M059J (cell line): ENCODE measurements at regions not wholly inside any gene's neighbourhood (a gene's known extent, or its start where the extent isn't known, plus 50 kb on each side); places are given as distances from the start of the nearest gene placed in this dataset.

ENCODE experiments used
- DNase-seq: peaks from one replicate; pipeline ENCODE4 v3.0.0-alpha.2; 2012; ENCODE audit warnings: low read depth

DNA sequence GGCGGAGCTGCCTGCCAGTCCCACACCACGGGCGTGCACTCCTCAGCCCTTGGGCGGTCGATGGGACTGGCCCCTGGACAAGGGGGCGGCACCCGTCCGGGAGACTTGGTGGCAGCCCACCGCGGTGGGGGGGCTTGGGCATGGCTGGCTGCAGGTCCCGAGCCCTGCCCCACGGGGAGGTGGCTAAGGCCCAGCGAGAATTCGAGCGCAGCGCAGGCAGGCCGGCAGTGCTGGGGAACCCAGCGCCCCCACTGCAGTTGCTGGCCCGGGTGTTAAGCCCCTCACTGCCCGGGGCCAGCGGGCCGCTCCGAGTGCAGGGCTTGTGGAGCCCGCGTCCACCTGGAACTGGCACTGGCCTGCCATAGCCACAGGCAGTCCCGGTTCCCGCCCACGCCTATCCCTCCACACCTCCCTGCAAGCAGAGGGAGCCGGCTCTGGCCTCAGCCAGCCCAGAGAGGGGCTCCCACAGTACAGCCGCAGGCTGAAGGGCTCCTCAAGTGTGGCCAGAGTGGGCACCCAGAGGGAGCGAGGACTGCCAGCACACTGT, 742.9 kb upstream of the DDX18 start:
- no peak for DNase-seq

DNA sequence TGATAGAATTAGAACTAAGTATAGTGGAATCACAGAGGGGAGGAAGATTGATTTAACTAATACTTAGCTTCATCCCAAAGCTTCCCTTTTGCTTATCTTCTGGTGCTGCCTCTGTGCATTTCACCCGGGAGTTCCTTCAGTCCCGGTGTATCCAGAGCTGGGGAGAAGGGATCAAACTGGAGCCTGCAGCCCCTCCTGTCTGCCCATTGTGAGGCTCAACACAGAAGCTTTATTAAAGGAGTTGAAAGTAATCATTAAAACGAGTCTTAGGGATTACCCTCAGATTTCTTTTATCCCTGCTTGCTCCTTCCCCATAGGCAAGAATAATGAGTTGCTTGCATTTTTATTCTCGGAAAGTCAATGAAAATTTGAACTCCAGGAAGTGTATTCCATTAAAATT, 739.7 kb upstream of the DDX18 start:
- no peak for DNase-seq

DNA sequence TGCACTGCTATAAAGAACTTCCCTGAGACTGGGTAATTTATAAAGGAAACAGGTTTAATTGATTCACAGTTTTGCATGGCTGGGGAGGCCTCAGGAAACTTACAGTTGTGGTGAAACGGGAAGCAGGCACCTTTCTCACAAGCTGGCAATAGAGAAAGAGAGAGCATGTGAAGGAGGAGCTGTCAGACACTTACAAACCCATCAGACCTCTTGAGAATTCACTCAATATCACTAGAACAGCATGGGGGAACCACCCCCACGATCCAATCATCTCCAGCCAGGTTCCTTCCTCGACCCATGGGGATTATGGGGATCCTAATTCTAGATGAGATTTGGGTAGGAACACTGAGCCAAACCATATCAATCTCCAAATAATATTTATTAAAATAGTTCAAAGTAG, 729.2 kb upstream of the DDX18 start:
- DNase-seq = no peak

DNA sequence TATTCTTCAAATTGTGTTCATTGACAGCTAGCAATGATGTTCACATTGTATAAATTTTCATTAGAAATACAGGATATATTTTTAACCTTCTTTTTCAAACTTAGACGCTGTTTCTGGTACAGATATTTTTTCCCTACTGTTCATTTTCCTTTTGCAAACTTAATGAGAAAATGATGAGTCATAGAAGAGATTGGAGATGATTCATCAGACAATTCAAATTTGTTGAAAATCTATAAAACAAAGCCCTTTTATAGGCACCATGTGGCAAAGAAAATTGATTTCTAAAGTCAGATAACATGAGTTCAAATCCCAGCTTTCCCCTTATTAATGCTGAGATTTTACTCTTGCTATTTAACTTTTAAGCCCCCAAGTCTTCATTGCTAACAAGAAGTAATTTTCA, 728.8 kb upstream of the DDX18 start:
- DNase-seq = no peak

DNA sequence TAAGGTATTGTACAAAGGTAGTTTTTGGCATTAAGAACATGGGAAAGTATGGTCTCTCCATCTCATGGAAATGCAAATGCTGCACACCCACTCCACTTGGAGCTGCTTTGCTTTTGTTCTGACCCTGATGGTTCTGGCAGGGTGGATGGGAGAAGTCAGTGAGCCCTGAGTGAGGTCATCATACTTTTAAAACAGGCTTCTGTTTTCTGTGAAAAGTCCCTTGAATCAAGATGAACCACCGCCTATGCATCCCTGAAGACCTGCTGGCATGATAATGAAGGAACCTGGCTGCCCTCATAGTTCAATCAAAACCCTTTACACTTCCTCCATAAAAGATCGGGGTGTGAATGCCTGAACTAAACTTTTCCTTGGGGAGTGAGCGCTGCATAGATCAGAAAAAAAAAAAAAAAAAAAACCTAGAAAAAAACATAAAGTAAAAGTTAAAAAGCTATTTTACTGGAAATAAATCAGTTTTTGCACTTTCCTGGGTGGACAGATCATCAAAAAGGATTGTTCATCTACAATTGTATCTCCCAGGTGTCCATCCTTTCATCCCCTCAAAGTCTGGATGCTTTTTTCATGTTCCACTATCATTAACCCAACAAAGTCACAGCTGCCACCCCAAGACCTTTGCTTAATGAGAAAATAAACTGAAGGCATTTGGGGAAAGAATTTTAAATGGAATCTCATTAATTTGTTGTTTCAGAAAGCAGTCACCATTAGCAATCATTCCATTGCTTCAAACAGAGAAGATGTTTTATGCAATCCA, 728.1 kb upstream of the DDX18 start:
- no peak for DNase-seq

DNA sequence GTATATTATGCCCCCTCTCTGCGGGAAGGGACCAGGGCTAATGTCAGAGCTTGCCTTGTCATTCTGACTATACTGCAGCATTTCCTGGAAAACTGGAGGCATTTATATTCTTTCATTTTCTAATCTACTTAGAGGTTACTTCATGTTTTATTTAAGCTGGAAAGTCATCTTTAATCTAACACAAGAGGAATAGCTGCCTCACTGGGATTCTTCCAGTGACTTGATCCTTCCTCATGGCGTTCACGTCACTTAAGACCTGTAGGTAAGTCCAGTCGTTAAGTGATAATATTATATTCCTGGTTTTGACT, 727.6 kb upstream of the DDX18 start:
- DNase-seq = no peak

DNA sequence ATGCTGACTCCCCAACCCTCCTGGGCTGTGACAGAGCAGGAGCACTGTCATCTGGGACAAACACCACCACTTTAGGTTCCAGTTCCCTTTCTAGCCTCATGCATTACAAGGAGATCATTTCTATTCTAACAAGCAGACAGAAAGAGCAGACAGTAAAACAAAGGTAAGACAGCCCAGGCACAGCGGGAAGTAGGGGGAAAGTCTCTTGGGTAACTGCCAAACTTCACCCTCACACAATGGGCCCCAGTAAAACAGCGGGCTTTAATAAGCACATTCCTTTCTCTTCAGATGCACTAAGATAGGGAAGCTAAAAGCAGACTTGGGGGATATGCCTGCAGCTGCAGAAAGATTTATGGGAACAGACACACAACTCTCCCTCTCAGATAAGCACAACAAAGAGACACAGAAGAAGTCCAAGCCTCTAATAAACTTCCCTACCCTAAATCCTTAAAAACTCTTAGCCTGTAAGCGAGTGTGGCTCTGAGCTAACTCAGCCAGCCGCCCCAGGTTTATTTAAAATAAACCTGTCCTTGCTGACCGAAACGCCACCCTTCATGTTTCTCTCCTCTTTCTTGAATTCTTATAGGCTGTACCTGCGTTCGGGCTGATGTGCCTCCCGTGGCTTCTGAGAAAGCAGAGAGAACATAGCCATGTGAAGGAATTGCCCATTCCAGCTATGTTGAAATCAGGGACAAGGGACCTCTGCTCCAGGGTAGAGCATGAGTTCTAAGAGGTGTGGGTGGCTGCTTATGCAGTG, 726.8 kb upstream of the DDX18 start:
- DNase-seq = no peak

DNA sequence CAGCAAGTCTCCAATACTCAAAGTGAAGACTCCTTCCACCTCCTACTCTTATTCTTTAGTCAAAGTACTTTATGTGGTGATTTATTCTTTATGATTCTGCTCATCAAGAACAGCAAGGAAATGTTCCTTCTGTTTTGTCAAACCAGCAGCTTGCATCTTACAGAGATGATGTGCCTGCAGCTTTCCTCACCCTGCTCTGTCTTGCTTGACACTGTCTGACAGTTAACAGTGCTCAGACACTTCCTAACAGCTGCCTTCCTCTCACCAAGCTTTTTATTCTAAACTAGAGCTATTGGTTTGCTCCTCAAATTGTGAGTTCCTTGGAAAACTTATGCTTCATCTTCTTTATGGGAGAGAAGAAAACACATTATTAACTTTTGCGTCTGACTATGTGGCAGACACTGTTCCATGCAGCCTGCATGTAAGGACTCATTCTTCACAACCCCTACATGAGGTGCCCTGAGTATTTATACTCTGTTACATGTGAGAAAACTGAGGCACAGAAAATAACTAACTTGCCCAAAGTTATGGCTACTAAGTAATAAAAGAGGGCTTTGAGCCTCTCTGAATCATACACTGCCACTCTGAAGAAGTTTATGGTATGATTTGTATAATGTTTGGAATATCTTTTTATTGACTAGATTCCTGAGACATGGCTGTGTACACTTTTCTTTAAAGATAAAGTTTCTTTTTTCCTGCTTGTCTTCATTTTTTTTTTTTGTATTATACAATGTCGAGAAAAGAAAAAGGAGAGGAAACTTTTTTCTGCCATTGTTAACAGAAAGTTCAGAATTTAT, 723.3 kb upstream of the DDX18 start:
- no peak for DNase-seq

DNA sequence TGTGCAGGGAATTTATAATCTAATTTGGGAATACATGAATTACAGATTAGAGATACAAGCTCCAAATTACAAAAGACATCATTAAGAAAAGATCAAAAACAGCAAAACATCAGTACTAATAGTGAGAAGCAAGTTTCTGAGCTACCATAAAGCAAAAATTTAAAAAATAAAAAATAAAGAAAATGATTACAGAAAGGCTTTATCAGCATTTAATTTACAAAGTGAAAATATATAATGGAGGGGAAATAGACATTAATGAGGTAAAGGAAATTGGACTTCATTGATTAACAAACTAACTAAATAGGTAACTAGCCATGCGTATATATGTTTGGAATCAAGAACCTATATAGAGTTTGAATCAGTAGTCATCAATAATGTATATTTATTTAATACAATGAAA, 712.9 kb upstream of the DDX18 start:
- DNase-seq = no peak

DNA sequence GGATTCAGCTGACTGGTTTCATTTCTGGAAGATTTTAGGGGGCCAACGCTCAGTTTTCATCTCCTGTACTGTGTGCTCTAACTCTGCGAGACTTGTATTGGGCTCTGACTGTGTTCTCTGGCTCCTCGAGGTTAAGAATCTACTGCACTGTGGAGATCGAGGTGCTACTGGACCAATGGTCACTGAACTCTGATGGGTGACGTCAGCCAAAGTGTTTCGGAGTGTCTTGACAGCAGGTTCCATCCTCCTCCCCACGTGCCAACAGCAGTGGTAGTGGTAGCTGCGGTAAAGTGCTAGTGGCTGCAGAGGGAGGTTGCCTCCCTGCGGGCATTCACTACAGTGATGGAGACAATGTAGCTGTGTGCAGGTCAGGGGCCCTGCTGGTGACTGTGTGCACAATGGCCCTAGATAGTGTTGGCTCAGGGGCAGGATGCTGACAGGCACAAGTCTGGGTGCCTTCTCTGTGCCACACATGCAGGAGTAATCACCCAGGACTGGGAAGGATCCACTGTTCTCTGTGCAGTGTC, 705.7 kb upstream of the DDX18 start:
- no peak for DNase-seq

DNA sequence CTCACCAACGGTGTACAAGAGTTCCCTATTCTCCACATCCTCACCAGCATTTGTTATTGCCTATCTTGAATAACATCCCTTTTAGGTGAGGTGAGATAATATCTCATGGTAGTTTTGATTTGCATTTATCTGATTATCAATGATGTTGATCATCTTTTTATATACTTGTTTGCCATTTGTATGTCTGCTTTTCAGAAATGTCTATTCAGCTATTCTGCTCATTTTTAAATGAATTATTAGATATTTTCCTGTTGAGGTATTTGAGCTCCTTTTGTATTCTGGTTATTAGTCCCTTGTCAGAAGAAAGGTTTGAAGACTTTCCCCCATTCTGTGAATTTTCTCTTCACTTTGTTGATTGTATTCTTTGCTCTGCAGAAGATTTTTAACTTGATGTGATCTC, 695.5 kb upstream of the DDX18 start:
- no peak for DNase-seq

DNA sequence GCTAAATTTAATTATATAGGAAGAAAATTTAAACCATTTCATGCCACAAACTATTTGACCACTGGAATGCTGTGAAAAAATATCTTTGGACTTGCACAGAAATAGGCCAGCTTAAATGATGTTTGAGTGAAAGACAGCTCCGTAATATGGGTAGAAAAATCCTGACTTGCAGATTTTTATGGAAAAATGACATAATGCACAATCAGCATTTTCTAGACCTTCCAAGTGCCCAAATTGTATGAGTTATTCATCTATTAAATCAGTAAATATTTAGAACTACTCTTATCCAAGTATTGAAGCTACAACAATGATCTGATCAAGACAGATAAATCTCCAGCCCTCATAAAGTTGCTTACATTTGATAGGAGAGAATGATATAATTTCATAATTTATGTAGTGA, 691.1 kb upstream of the DDX18 start:
- DNase-seq = no peak

DNA sequence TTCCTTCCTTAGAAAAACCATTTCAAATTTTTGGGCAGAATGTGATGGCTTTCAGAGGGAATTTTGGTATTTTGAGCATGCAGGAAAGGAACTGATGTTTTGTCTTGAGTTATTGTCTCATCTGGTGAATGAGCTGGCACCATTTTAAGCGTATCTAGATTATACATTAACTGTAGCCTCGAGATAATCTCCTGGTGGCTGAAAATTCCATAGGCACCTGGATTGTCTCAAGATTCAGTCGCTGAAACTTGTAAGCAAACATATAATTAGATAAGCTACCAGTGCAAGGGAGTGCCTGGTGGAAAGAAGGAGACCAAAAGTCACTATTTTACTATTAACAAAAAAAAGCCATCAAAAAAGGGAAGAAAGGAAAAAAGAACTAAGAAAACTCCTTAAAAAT, 687.8 kb upstream of the DDX18 start:
- DNase-seq = no peak

DNA sequence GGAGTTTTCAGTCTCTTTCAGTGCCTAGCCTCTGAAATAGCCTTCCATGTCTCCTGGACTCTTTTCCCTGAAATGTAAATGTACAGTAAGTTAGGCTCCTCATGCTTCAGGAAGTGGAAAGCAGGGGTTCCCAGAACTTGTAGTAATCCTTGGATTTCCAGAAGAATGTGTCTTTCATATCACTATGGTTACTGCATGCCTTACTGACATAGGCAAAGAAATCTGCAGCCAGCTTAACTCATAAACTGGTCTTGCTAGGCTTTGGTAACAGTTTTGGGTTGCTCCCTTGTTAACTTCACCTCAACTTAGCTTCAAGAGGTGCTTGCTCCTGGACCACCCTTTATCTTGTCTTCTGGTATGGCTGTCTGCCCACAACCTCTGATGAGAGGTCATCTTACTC, 686.8 kb upstream of the DDX18 start:
- no peak for DNase-seq

DNA sequence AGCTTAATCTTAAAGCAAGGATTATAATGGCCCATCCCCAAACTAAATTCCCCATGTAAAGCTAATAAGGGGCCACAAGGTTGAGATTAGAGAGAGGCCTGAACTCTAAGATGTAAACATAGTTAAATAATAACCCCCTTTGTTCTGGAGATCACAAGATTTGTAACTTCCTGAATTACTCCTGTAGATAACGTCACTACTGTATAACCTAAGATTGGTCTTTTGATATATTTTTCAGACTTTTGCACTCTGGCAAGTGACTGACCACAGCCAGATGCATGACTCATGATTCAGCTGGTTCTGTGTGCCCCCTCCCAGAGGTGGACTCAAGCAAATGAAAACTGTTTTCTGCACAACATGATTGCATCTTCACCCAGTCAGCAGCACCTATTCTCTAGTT, 686.0 kb upstream of the DDX18 start:
- no peak for DNase-seq

DNA sequence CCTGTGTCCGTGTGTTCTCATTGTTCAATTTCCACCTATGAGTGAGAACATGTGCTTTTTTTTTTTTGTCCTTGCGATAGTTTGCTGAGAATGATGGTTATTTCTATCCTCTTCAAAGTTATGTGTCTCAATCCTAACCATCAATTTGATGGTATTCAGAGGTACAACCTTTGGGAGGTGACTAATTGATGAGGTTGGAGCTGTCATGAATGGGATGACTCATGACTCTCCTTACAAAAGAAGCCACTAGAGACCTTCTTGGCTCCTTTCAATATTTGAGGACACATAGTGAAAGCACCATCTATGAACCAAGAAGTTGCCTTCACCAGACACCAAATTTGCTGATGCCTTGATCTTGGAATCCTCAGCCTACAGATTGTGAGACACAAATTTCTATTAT, 677.1 kb upstream of the DDX18 start:
- DNase-seq = no peak

DNA sequence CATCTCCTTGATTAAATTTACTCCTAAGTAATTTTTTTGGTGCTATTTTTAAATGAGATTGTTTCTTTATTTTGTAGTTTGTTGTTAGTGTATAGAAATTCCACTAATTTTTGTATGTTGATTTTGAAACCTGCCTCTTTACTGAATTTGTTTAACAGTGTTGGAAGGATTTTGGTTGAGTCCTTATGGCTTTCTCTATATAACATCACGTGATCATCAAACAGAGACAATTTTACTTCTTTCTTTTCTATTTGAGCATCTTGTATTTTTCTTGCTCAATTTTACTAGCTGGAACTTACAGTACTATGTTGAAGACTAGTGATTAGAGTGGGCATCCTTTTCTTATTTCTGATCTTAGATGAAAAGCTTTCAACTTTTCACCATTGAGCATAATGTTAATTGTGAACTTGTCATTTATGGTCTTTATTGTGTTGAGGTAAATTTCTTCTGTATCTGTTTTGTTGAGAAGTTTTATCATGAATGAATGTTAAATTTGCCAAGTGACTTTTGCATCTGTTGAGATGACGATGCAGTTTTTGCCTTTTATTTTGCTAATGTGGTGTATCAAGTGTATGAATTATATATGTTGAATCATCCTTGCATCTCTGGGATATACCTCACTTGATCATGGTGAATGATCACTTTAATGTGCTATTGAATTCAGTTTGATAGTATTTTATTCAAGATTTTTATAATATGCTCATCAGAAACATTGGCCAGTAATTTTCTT, 645.3 kb upstream of the DDX18 start:
- DNase-seq = no peak

DNA sequence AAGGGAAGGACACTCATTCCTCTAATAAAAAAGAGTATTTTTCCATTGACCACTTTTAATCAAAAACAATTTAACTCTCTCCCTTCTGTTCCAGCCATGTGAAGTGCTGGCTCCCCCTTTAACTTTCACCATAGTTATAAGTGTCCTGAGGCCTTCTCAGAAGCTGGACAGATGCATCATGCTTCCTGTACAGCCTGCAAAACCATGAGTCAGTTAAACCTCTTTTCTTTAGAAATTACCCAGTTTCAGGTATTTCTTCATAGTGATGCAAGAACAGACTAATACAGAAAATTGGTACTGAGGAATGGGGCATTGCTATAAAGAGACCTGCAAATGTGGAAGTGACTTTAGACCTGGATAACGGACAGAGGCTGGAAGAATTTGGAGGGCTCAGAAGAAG, 643.6 kb upstream of the DDX18 start:
- DNase-seq = no peak

DNA sequence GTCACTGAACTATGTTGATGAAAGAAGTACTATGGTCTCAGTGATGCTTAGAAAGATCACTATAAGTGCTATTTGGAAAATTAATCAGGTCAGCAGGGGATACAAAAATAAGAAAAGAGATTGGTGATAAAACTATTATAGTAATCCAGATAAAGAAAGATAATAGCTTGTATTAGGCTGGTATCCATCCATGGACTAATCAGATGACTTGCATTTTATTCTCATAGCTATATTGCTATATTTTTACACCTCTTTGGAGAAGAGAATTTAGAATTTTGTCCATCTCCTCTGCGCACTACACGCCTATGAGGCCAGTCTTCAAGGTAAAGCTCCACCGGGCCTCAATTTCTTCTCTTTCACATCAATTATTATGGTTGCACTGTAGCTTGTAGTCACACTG, 635.1 kb upstream of the DDX18 start:
- no peak for DNase-seq

DNA sequence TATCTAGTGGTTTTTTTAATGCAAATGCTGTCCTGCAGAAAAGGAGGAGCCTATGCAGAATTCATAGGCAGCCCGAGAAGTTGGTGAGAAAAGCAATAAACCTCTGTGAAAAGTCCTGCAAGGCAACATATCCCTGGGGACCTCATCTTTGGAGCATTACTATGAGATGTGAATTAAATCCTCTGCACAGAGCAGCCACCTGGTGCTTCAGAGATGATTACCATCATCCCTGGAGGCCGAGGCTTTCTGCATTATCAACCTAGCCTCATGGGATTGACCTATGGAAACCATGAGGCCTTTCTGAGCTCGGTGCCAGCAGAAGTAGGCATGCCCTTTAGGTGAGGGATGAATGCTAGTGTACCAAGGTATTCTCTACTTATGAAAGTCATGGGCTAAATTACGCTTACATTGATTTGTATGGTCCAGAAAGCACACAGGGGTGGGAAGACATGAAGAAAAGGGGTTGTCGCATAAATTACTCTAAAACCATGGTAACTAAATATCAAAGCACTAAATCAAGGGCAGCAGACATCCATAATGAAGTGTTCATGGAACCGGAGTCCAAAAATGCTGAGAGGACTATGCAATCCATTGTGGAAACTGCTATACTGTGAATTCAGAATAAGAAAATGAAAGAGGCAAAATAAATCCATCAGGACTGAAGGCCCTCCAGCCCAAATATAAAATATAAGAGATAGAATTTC, 623.5 kb upstream of the DDX18 start:
- no peak for DNase-seq

DNA sequence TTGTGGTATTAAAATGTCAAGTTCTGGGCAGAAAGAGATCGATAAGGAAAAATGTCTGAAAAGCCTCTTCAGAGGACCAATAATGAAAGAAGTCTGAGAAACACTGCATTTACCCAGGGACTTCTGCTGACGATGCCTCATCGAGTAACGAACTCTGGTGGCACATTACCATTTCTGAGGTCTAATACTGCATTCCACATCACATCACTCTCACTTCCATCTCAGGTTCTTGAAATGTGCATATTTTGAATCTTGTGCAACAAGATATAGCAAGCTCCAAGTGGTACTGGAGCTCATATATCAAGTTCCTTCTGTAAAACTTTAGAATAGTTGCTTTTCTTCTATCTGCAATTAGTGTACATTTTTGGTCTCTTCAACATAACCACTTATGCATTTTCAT, 619.1 kb upstream of the DDX18 start:
- no peak for DNase-seq
